HUDEP-2 (cell line): ENCODE measurements at regions not wholly inside any gene's neighbourhood (a gene's known extent, or its start where the extent isn't known, plus 50 kb on each side); places are given as distances from the start of the nearest gene placed in this dataset.
"Not testable (repeated sequence)": the region's sequence is repeated elsewhere in the genome, so short reads cannot be mapped to it uniquely, and the experiment has no call there.

ENCODE experiments used
- DNase-seq, 76 experiments: peaks; one replicate each; lab custom pipeline; 2025; ENCODE audit not compliant: unreplicated experiment in 76 of 76; lab: John Stamatoyannopoulos, UW

- DNase-seq = no peak
Observed at GRCh38 chr1:70490153-70490552, 79.1 kb downstream of the CTH start.

GRCh38 chr1:70495370-70495769 is 84.3 kb downstream of the CTH start:
- no peak for DNase-seq

GRCh38 chr1:70496181-70496580 is 85.1 kb downstream of the CTH start:
- DNase-seq = no peak

DNA sequence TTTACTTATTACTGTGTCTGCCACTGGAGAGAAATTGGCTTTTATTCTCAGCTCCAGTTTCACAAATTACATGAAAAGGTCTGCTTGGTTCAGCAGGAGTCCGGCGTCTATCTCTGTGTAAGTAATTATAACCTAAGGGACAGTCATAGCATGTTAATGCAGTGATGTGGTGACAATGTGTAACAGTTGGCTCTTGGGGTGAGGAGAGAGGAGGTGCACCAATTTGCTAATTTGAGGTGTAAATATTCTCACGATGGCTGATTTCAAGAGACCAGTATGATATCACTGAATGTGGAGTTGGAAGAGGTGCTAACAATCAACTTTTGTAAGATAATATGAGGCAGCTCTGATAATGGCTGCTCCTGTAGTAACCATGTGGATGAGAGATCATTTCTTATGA is 86.1 kb downstream of the CTH start:
- no peak for DNase-seq

DNA sequence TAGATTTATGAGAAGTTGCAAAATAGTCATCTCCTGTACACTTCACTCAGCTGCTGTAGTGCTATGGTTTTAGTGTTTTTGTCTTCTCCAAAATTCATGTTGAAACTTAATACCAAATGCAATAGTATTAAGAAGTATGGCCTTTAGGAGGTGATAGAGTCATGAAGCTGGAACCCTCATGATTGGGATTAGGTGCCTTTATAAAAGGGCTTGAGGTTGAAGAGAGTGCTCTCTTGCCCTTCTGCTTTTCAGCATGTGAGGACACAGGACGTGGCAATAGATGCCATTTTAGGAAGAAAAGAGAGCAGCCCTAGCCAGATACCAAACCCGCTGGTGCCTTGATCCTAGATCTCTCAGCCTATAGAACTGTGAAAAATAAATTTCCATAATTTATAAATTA is 87.6 kb downstream of the CTH start:
- no peak for DNase-seq

GRCh38 chr1:70499695-70500094 is 88.6 kb downstream of the CTH start:
- DNase-seq = no peak

- DNase-seq = no peak
Observed at GRCh38 chr1:70503358-70503757, 92.3 kb downstream of the CTH start.

DNA sequence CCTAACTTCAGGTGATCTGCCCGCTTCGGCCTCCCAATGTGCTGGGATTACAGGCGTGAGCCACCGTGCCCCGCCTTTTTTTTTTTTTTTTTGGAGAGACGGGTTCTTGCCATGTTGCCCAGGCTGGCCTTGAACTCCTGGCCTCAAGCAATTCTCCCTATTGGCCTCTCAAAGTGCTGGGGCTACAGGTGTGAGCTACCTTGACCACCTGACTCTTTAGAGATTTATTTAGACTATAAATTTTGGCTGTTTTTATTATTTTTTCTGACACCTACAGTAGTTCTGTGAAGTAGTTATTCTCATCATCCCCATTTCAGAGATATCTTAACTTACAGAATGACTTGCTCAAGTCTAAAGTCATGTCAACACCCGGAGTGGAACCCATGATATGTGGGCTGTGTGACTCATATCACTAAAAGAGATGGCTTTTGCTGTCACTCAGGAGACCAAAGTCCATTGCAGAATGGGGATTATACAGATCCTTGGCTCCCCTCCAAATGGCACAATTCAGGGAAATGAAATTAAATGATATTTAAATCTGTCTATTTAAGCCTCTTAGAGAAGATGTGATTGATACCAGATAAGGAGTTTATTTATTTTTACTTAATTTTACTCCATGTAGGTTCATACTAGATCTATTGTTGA is 93.2 kb downstream of the CTH start:
- peak in 7 of 76 experiments; percentile 4 to 30 (median 11) for DNase-seq

GRCh38 chr1:70504821-70505193 is 93.7 kb downstream of the CTH start:
- no peak for DNase-seq

DNA sequence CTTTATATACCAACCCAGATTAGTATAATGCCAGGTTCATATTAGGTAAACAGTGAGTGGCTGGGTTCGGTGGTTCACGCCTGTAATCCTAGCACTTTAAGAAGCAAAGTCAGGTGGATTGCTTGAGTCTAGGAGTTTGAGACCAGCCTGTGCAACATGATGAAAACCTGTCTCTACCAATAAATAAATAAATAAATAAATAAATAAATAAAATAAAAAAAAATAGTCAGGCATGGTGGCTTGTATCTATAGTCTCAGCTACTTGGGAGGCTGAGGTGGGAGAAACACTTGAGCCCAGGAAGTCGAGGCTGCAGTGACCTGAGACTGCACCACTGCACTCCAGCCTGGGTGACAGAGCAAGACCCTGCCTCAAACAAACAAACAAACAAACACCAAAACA is 96.9 kb downstream of the CTH start:
- DNase-seq = not testable (repeated sequence)

DNA sequence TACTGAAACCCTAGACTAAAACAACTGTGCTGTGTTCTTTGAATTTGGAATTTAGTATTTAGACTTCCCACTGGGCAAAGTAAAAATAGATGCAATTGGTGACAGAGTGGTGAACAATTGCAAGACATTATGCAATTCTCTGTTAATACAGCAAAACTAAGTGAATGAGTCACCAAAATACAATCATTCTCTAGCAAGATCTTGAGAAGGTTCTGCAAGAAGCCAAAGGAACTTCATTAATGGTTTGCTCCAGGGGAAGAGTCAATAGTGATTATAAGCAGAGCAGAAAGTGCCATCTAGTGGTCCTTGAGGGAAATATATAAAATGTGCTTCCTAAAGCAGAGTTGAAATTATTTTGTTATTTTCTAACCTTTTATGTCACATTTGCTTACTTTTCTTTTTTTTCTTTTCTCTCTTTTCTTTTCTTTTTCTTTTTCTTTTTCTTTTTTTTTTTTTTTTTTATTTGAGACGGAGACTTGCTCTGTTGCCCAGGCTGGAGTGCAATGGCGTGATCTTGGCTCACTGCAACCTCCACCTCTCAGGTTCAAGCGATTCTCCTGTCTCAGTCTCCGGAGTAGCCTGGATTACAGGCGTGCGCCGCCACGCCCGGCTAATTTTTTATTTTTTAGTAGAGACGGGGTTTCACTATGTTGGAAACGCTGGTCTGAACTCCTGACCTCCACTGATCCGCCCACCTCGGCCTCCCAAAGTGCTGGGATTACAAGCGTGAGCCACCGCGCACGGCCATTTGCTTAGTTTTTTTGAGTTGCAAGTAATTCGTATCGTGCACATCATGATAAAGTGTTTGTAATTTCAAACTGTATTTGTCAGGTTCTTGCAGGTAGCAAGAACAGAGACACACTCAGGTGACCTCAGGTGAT is 99.2 kb downstream of the CTH start:
- peak in 18 of 76 experiments; percentile 4 to 41 (median 26) for DNase-seq

- no peak for DNase-seq
Observed at GRCh38 chr1:70517444-70517843, 106.4 kb downstream of the CTH start.

- peak in 1 of 76 experiments; percentile 6 for DNase-seq
Observed at GRCh38 chr1:70518106-70518505, 107.0 kb downstream of the CTH start.

GRCh38 chr1:70528590-70529333 is 117.7 kb downstream of the CTH start:
- DNase-seq = peak in 11 of 76 experiments; percentile 1 to 41 (median 8)

DNA sequence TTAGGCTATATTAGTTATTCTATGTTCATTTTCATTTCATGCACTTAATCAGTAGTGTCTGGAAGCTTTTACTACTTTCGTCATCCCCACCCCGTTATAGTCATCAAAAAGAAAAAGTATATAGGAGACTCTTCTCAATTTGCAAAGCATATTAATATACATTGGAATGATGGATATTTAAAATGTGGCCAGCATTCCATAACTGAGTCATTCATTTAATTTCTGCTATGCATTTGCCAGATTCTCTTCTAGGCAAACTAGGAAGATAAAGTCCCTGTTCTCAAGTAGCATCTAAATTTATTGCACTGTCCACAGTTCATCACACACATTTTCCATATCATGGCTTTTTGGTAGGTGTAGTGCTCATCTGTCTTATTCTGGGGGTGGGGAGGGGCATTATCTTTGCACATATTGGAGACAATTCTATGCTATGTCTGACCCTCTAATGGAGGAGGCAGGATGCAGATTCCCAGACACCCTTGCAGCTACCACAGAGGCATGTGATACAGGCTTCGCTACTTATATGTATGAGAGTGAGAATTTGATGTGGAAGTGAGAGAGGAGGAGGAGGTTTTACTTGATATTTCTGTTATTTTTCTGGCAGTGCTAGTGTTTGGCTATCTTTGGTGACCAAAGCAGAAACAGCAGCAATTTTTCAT is 125.8 kb downstream of the CTH start:
- DNase-seq = no peak

DNA sequence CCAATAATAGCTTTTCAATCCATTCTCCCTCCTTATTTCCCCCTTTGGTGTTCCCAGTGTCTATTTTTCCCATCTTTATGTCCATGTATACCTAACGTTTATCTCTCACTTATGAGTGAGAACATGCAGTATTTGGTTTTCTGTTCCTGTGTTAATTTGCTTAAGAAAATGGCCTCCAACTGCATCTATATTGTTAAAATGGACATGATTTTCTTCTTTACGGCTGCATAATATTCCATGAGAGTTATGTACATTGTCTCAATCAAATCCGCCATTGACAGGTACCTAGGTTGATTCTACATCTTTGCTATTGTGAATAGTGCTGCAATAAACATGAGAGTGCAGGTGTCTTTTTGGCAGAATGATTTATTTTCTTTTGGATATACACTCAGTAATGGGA is 126.7 kb downstream of the CTH start:
- no peak for DNase-seq

DNA sequence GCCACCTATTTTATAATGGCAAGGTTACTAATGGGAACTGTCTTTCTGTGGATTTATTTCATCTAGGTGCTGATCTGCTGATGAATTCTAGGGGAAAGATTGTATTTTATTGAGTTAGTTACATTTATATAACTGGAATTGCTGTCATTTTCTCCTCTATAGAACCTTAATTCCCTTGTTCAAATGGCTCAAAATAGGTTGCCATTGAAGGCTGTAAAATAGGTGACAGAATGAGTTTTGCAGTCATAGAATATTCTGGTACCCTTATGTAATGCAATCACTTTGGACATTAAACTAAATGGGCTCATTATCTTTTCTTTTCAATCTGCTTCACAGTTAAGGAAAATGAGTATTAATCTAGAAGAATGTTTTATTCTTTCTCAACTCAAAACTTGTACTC is 131.0 kb downstream of the CTH start:
- no peak for DNase-seq

- no peak for DNase-seq
Observed at GRCh38 chr1:70542856-70543255, 131.8 kb downstream of the CTH start.

GRCh38 chr1:70546726-70547125 is 135.7 kb downstream of the CTH start:
- no peak for DNase-seq

DNA sequence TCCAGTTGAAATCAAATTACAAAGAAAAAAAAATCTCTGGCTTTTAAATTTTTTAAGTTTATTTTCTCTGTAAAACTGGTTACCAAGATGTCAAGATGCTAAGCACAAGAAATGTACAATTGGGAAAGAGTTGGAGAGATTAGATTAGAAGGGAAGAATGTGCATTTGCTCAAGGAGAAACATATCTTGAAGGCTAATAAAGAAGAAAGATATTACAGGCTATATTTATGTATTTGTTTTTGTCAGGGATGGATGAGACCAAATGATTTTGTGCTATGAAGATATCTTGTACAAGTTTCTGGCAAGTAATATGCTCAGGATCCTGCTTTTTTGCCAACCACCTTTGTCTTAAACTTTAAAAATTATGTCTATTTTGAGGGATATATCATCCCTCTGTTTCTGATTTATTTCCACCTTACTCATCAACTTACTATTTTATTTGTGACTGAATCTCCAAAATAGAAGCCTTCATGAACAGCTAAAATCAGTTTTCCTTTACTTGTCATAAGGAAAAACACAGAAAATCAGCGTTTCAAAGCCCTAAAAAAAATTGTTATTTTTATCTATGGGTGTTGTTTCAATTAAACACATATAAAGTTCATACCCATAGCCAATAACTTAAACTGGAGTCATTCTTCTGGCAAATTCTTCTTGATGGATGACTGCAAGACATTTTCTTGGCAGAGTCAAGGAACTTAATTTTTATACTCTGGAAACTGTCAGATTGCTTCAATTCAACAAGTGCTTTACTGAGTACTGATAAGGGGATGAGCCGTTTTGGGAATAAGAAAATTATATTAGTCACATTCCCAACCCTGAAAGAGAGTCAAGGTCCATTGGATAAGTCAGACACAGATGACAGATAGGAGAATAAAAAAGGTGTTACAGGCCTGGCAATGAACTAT is 141.8 kb downstream of the CTH start:
- no peak for DNase-seq
